HG03558 (cell line): ENCODE measurements at regions not wholly inside any gene's neighbourhood (a gene's known extent, or its start where the extent isn't known, plus 50 kb on each side); places are given as distances from the start of the nearest gene placed in this dataset.

Experiments
- ATAC-seq: cut with Tn5 transposase; IDR thresholded peaks from one replicate; pipeline ENCODE4 v1.9.1; 2021; ENCODE audit warnings: moderate number of reproducible peaks; ENCODE audit not compliant: unreplicated experiment; ENCODE audit errors: extremely low read depth

- ATAC-seq = no peak
Observed at GRCh38 chr11:123305601-123306375, 110.7 kb upstream of the CLMP start.

GRCh38 chr11:123304828-123305466, 109.9 kb upstream of the CLMP start:
- no peak for ATAC-seq

- ATAC-seq = no peak
Observed at GRCh38 chr11:123303924-123304323, 108.9 kb upstream of the CLMP start.

GRCh38 chr11:123302751-123303195, 107.7 kb upstream of the CLMP start:
- ATAC-seq = peak; percentile 29

GRCh38 chr11:123301696-123302400, 106.8 kb upstream of the CLMP start:
- ATAC-seq = peak; percentile 48

- no peak for ATAC-seq
Observed at GRCh38 chr11:123301013-123301591, 106.1 kb upstream of the CLMP start.

GRCh38 chr11:123299721-123300120, 104.7 kb upstream of the CLMP start:
- no peak for ATAC-seq

- no peak for ATAC-seq
Observed at GRCh38 chr11:123298488-123299447, 103.7 kb upstream of the CLMP start.

- ATAC-seq = no peak
Observed at GRCh38 chr11:123292647-123293046, 97.6 kb upstream of the CLMP start.

GRCh38 chr11:123291201-123291869, 96.3 kb upstream of the CLMP start:
- no peak for ATAC-seq

- no peak for ATAC-seq
Observed at GRCh38 chr11:123286761-123287160, 91.7 kb upstream of the CLMP start.

GRCh38 chr11:123286255-123286654, 91.2 kb upstream of the CLMP start:
- no peak for ATAC-seq

GRCh38 chr11:123284454-123284853, 89.4 kb upstream of the CLMP start:
- ATAC-seq = no peak

- ATAC-seq = no peak
Observed at GRCh38 chr11:123282597-123282996, 87.5 kb upstream of the CLMP start.

GRCh38 chr11:123273616-123274015, 78.6 kb upstream of the CLMP start:
- no peak for ATAC-seq

- ATAC-seq = no peak
Observed at GRCh38 chr11:123272565-123272964, 77.5 kb upstream of the CLMP start.

GRCh38 chr11:123268156-123268555, 73.1 kb upstream of the CLMP start:
- ATAC-seq = no peak

- ATAC-seq = no peak
Observed at GRCh38 chr11:123265951-123266350, 70.9 kb upstream of the CLMP start.

- no peak for ATAC-seq
Observed at GRCh38 chr11:123264431-123264780, 69.4 kb upstream of the CLMP start.
